HCT116 (cell line): ENCODE measurements at regions not wholly inside any gene's neighbourhood (a gene's known extent, or its start where the extent isn't known, plus 50 kb on each side); places are given as distances from the start of the nearest gene placed in this dataset.

Source experiments
- ATAC-seq: fragments of 200-7000 bp; cut with Tn5 transposase; 2 replicates; pipeline ENCODE4 v1.9.1; 2020; ENCODE audit warnings: mild to moderate bottlenecking, moderate library complexity
- BruUV-seq: library from RNA; stranded (reverse); fragments of 400-500 nt; replicated peaks from 2 replicates; lab custom pipeline; 2021; lab: Mats Ljungman, UMichigan
- CTCF ChIA-PET: fragments of 300-600 bp; sonication (Branson Sonifier 250); formaldehyde crosslinking; loops from one replicate; lab custom pipeline; 2021; ENCODE audit warnings: antibody characterized with exemption; lab: Charles Lee
- POLR2A ChIA-PET: fragments of 300-600, 350-600 bp; sonication (Branson Sonifier 250); formaldehyde crosslinking; loops from one replicate; lab custom pipeline; 2021; ENCODE audit warnings: antibody characterized with exemption; lab: Charles Lee
- RAD21 ChIA-PET, 2 experiments: fragments of 300-600 bp; sonication (Branson Sonifier 250); formaldehyde crosslinking; loops; one replicate each; lab custom pipeline; 2023; ENCODE audit warnings: low total read pairs in 2 of 2; ENCODE audit not compliant: uncharacterized antibody in 2 of 2, unreplicated experiment in 2 of 2, low non-redundant PET in 1 of 2; lab: Charles Lee
- DNase-seq: peaks from one replicate; pipeline ENCODE4 v3.0.0-alpha.2; 2010; ENCODE audit warnings: low read depth, low spot score
- H2AFZ ChIP-seq: fragments of 200-600 bp; shearing (Covaris generic), sonication (generic); 2 replicates; pipeline ENCODE4 v1.6.1; 2017; ENCODE audit warnings: low read depth, mixed run types, mixed read lengths, antibody characterized with exemption, low read length; ENCODE audit not compliant: poor library complexity, severe bottlenecking
- H3K27ac ChIP-seq: 2 replicates; pipeline ENCODE4 v1.5.1; 2012; ENCODE audit warnings: low read depth, low read length
- H3K27me3 ChIP-seq: fragments of 200-600 bp; sonication (generic); 2 replicates; pipeline ENCODE4 v1.6.1; 2016; ENCODE audit warnings: mixed run types, low read length, mixed read lengths; ENCODE audit not compliant: insufficient read depth
- H3K36me3 ChIP-seq, 2 experiments: fragments of 200-500 bp in 1 of 2; fragments of 200-600 bp in 1 of 2; sonication (Bioruptor generic) in 1 of 2; sonication (generic) in 1 of 2; 2 replicates each; pipeline versions ENCODE4 v1.5.1 to v1.6.1; 2014 to 2016; ENCODE audit warnings: low read length in 2 of 2, inconsistent platforms in 1 of 2, mixed read lengths in 1 of 2, mixed run types in 1 of 2; ENCODE audit not compliant: insufficient read depth in 2 of 2, control insufficient read depth in 1 of 2
- H3K4me1 ChIP-seq, 2 experiments: fragments of 200-600 bp in 1 of 2; sonication (generic) in 1 of 2; 2 replicates each; pipeline versions ENCODE4 v1.5.1 to v1.6.1; 2012 to 2017; ENCODE audit warnings: low read length in 2 of 2, inconsistent platforms in 1 of 2, mild to moderate bottlenecking in 1 of 2, mixed read lengths in 1 of 2, mixed run types in 1 of 2, moderate library complexity in 1 of 2; ENCODE audit not compliant: insufficient read depth in 2 of 2, control insufficient read depth in 1 of 2
- H3K4me2 ChIP-seq: fragments of 200-600 bp; sonication (generic); 2 replicates; pipeline ENCODE4 v1.6.1; 2017; ENCODE audit warnings: mixed run types, low read length, mixed read lengths
- H3K4me3 ChIP-seq, 2 experiments: fragments of 200-600 bp in 1 of 2; sonication (generic) in 1 of 2; replicated peaks in 1 of 2; 2 replicates each; pipeline ENCODE4 v1.5.1; 2011 to 2016; ENCODE audit warnings: low read length in 2 of 2, control low read depth in 1 of 2, low read depth in 1 of 2, mild to moderate bottlenecking in 1 of 2, mixed read lengths in 1 of 2, mixed run types in 1 of 2
- H3K79me2 ChIP-seq: fragments of 200-600 bp; sonication (generic); 2 replicates; pipeline ENCODE4 v1.6.1; 2017; ENCODE audit warnings: mild to moderate bottlenecking, mixed run types, low read length, moderate library complexity, mixed read lengths; ENCODE audit not compliant: insufficient read depth
- H3K9ac ChIP-seq: fragments of 200-600 bp; sonication (generic); 2 replicates; pipeline ENCODE4 v1.6.1; 2016; ENCODE audit warnings: low read length, mixed read lengths
- H3K9me2 ChIP-seq: fragments of 200-600 bp; sonication (generic), shearing (Covaris generic); 2 replicates; pipeline ENCODE4 v1.6.1; 2017; ENCODE audit warnings: mixed run types, mild to moderate bottlenecking, moderate library complexity; ENCODE audit not compliant: insufficient read depth
- H3K9me3 ChIP-seq, 2 experiments: fragments of 200-500 bp in 1 of 2; fragments of 200-600 bp in 1 of 2; sonication (Bioruptor generic) in 1 of 2; sonication (generic) in 1 of 2; 2 replicates each; pipeline ENCODE4 v1.6.1; 2014 to 2017; ENCODE audit warnings: low read length in 2 of 2, mixed read lengths in 2 of 2, inconsistent platforms in 1 of 2, low read depth in 1 of 2, mild to moderate bottlenecking in 1 of 2, mixed run types in 1 of 2, moderate library complexity in 1 of 2; ENCODE audit not compliant: control insufficient read depth in 1 of 2, insufficient read depth in 1 of 2
- H4K20me1 ChIP-seq: fragments of 200-600 bp; sonication (generic), shearing (Covaris generic); 2 replicates; pipeline ENCODE4 v1.6.1; 2017; ENCODE audit warnings: mixed run types, mild to moderate bottlenecking, moderate library complexity; ENCODE audit not compliant: insufficient read depth
- CEBPB ChIP-seq: IDR thresholded peaks from 2 replicates; pipeline ENCODE4 v1.6.1; 2012; ENCODE audit warnings: low read depth
- CTCF ChIP-seq, 3 experiments: fragments of 200-600 bp in 1 of 3; sonication (generic) in 1 of 3; IDR thresholded peaks in 2 of 3; conservative IDR thresholded peaks in 1 of 3; 2 replicates each; pipeline ENCODE4 v1.5.1; 2012 to 2017; ENCODE audit warnings: low read depth in 2 of 3, low read length in 2 of 3, antibody characterized with exemption in 1 of 3, borderline replicate concordance in 1 of 3, control low read depth in 1 of 3, mild to moderate bottlenecking in 1 of 3, mixed read lengths in 1 of 3, mixed run types in 1 of 3, moderate library complexity in 1 of 3; ENCODE audit not compliant: insufficient read depth in 1 of 3
- POLR2AphosphoS5 ChIP-seq: IDR thresholded peaks from 2 replicates; pipeline ENCODE4 v1.6.1; 2011; ENCODE audit warnings: mild to moderate bottlenecking, low read depth, low read length, moderate library complexity
- intact Hi-C: fragments of 100-400 bp; cut with micrococcal nuclease; formaldehyde crosslinking; loops from 2 replicates; pipeline ENCODE4 v1.10.0; 2022
- TF ChIP-seq, protein P1 (sequence below): IDR thresholded peaks from 2 replicates; pipeline ENCODE4 v1.6.1; 2012; ENCODE audit warnings: low read depth

- ChIA-PET CTCF (no interaction called here), POLR2A (no interaction called here), RAD21 (no interaction called here)
- Histone ChIP-seq H4K20me1 (no peaks in the 10 kb centered on the region), H3K4me1 (peaks cover 3 to 6% of the 10 kb centered on the region in 2 experiments; a peak in 3 of 4 replicates), H3K79me2 (no peaks in the 10 kb centered on the region), H2AFZ (no peak overlapping the region), H3K9me2 (no peaks in the 10 kb centered on the region), H3K27ac (no peak overlapping the region)
- no peak for DNase-seq
- TF ChIP-seq CEBPB, result no peak
- TF ChIP-seq, protein P1, sequence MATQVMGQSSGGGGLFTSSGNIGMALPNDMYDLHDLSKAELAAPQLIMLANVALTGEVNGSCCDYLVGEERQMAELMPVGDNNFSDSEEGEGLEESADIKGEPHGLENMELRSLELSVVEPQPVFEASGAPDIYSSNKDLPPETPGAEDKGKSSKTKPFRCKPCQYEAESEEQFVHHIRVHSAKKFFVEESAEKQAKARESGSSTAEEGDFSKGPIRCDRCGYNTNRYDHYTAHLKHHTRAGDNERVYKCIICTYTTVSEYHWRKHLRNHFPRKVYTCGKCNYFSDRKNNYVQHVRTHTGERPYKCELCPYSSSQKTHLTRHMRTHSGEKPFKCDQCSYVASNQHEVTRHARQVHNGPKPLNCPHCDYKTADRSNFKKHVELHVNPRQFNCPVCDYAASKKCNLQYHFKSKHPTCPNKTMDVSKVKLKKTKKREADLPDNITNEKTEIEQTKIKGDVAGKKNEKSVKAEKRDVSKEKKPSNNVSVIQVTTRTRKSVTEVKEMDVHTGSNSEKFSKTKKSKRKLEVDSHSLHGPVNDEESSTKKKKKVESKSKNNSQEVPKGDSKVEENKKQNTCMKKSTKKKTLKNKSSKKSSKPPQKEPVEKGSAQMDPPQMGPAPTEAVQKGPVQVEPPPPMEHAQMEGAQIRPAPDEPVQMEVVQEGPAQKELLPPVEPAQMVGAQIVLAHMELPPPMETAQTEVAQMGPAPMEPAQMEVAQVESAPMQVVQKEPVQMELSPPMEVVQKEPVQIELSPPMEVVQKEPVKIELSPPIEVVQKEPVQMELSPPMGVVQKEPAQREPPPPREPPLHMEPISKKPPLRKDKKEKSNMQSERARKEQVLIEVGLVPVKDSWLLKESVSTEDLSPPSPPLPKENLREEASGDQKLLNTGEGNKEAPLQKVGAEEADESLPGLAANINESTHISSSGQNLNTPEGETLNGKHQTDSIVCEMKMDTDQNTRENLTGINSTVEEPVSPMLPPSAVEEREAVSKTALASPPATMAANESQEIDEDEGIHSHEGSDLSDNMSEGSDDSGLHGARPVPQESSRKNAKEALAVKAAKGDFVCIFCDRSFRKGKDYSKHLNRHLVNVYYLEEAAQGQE, result no peak
- no peak for TF ChIP-seq CTCF (IDR thresholded peaks at IDR 0.05 in 2 of 3, conservative IDR thresholded peaks at IDR 0.05 in 1 of 3; ENCODE audit: borderline replicate concordance in 1 of 3, insufficient read depth in 1 of 3, low read depth in 2 of 3, low read length in 2 of 3)
- no peak for TF ChIP-seq POLR2AphosphoS5
- TF ChIP-seq, all 23 proteins: peak for 0
- no TSS peak for BruUV-seq
- Histone ChIP-seq H3K9ac (no peak overlapping the region), H3K9me3 (no peaks in the 10 kb centered on the region), H3K36me3 (no peaks in the 10 kb centered on the region), H3K4me2 (no peak overlapping the region), H3K4me3 (no peak overlapping the region), H3K27me3 (peaks cover 3% of the 10 kb centered on the region)
- ATAC-seq, result no peak
- intact Hi-C loops, result no loop called here
Observed at GRCh38 chr5:154118385-154118784, 72.1 kb upstream of the GALNT10 start.
